GM20000 (cell line): ENCODE measurements at regions not wholly inside any gene's neighbourhood (a gene's known extent, or its start where the extent isn't known, plus 50 kb on each side); places are given as distances from the start of the nearest gene placed in this dataset.

Source experiments
- DNase-seq: peaks from one replicate; pipeline ENCODE4 v3.0.0; 2012; ENCODE audit warnings: low spot score
- TF ChIP-seq, protein P1 (sequence below): IDR thresholded peaks from 2 replicates; pipeline ENCODE4 v1.5.1; 2012; ENCODE audit warnings: mild to moderate bottlenecking, control low read depth; ENCODE audit errors: extremely low read depth, missing control alignments

DNA sequence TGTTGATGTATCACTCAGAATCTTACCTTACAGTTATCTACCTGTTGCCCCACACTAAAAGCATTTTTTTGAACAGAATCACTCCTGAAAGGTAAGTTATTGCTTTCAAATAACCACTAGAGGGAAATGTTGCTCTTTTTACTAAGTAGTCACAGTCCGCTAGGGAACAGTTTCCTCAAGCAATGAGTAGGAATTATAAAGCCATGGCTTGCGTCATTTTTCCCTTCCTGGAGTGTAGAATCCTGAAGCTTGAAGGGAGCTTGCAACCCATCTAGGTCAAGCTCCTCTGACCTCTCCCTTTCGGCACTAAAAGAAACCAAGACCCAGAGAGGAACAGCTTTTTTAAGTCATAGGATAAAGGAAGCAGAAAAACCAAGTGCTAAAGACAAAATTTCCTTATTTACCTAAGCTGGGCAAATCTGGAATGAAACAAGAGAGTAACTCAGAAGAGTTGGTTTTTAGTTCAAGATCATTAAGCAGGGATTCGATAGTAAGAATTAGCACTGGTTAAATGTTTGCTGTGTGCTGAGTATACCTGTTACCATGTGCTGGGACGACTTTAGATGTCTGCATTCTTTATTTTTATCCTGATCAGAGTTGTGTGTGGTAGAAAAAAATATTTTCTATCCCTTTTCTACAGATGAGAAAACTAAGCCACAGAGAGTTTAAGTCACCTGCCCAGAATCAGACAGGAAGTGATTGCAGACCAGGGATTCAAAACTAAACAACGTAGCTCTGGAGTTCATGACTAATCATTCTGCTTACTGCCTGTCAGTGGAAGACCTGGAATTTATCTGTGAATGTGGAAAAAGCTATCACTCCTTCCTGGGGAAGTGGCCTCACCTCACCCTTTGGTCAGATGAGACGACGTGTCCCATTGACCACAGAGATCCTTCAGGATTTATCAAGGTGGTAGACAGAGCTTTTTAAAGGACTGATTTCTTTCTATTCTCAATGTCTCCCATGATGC is 631.5 kb downstream of the RAB28 start:
- TF ChIP-seq, protein P1, sequence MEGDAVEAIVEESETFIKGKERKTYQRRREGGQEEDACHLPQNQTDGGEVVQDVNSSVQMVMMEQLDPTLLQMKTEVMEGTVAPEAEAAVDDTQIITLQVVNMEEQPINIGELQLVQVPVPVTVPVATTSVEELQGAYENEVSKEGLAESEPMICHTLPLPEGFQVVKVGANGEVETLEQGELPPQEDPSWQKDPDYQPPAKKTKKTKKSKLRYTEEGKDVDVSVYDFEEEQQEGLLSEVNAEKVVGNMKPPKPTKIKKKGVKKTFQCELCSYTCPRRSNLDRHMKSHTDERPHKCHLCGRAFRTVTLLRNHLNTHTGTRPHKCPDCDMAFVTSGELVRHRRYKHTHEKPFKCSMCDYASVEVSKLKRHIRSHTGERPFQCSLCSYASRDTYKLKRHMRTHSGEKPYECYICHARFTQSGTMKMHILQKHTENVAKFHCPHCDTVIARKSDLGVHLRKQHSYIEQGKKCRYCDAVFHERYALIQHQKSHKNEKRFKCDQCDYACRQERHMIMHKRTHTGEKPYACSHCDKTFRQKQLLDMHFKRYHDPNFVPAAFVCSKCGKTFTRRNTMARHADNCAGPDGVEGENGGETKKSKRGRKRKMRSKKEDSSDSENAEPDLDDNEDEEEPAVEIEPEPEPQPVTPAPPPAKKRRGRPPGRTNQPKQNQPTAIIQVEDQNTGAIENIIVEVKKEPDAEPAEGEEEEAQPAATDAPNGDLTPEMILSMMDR = no peak
- peak; percentile 24 for DNase-seq

DNA sequence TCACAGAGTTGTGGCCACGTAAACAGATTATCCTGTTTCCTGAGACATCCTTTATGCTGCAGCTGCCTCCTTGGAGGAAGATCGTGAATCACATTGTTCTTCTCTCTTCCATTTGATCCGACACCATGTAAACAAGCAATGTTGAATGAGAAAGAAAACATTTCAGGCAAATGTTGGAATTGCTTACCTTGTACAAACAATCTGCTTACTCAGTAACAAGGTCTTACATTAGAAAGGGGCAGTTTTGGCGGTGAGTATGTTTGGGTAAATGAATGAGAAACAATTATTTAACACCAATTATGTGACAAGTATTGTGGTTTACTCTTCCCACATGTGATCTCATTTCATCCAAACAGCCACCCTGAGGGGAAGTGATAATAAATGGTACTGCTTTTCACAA is 637.8 kb downstream of the RAB28 start:
- DNase-seq = no peak
- TF ChIP-seq, protein P1 = no peak

DNA sequence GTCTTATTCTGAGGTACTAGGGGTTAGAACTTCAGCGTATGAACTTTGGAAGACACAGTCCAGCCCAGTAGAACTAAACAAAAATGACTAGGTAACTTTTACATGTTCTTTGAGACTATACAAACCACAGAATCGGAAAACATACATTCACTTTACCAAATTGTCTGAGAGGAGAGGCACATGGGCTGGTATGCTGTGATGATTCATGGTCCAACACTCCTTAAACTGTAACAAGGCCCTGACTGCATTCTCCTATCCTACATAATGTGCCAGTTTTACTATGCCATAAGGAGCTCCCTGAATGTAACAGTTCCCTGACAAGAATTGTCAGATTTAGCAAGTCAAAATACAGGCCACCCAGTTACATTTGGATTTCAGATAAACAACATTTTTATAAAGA is 640.0 kb downstream of the RAB28 start:
- DNase-seq = no peak
- TF ChIP-seq, protein P1 = no peak

DNA sequence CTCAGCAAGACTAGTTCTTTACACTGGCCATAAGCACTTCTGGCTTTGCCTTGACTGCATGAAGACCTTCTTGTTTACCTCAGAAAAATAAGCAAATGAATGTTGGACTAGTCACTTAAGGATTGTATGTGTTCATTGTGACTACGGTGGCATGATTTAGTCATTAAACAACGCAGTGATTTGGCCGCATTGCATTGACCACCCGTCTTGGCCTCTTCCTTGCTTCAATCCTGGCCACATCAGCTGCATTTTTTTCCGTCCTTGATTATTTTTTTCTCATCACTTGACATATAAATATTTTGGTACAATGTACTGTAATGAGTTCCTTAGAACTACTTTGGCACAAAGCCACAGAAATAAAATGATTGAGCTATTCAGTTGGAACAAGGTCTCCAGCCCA is 656.2 kb downstream of the RAB28 start:
- DNase-seq = no peak
- TF ChIP-seq, protein P1 = no peak

DNA sequence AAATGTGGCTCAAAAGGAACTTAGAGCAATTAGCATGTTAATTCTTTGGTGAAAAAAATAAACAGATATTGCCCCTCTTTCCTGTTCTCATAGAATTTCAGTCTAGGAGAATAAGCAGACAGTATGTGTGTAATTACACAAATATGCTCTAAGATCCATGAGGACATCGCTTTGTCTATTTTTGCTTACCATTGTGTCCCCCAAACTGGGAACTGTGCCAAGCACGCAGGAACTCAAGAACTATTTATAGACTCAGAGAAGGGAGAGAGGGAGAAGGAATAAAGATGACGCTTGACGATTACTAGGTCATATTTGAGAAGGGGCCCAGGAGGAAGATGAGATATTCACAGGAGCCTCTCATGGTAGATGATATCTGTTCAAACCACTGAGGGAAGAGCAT is 692.6 kb downstream of the RAB28 start:
- DNase-seq = no peak
- TF ChIP-seq, protein P1 = no peak

DNA sequence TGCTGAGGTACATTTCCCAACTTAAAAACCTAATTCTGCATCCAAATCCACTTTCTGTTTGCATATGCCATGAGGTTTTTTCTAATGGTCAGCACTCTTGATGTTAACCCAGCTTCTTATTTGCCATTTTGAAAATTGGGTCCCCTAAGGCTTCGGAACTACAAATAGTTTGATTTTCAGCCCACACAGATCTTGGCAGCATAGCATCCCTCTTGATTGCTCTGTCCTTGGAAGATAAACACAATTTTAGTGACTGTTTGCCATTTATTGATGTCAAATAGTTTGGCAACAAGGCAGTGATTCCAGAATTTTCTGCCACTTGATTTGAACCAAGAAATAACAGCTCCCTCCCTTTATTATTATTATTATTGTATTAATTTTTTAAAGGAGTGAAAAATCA is 696.9 kb downstream of the RAB28 start:
- no peak for DNase-seq
- TF ChIP-seq, protein P1 = no peak

DNA sequence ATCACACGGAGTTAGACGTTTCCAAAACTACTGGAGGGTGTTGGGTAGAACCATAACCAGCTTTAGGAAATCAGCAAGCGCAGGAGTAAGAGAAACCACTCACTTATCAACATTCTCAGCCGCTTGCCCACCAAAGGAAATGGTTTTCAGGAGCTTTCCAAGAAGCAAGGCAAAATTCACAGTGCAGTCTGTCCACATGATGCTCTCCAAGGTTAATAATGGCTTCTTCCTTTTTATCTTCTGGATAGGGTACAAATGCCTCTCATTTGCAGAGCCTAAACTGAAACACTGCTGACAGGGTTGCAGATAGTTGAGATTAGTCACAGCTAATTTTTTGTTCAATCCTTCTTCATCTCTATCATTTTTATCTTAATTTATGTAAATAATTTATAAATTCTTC is 705.4 kb downstream of the RAB28 start:
- DNase-seq = no peak
- TF ChIP-seq, protein P1 = no peak
